ELF-1 (cell line): ENCODE measurements at regions not wholly inside any gene's neighbourhood (a gene's known extent, or its start where the extent isn't known, plus 50 kb on each side); places are given as distances from the start of the nearest gene placed in this dataset.

Experiments
- DNase-seq: peaks from one replicate; pipeline ENCODE4 v3.0.0-alpha.2; 2016; ENCODE audit warnings: low read depth, low spot score

GRCh38 chrX:45404206-45404605 lies 203.5 kb upstream of the DIPK2B start:
- DNase-seq: no peak

- DNase-seq: no peak
These were observed 201.2 kb upstream of the DIPK2B start for GRCh38 chrX:45401923-45402322.

DNA sequence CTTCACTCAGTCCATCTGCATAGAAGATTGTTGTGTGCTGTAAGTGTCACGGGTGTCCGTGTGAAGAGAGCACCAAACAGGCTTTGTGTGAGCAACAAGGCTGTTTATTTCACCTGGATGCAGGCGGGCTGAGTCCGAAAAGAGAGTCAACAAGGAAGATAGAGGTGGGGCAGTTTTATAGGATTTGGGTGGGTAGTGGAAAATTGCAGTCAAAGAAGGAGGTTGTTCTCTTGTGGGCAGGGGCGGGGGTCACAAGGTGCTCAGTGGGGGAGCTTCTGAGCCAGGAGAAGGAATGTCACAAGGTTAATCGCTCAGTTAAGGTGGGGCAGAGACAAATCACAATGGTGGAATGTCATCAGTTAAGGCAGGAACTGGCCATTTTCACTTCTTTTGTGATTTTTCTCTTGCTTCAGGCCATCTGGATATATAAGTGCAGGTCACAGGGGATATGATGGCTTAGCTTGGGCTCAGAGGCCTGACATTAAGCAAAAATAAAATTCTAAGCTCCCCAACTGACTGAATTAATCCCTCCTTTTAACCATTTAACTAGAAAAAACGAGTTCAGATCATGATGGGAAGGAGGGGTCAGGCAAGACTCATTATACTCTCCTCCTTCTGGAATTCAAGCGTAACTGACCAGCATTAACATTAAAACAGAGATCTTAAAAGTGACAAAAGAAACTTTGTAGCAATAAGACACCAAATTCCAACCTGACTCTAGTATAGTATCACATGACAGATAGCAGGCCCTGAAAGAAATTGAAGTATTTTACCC lies 200.5 kb upstream of the DIPK2B start:
- DNase-seq: peak; percentile 70

GRCh38 chrX:45400027-45400779 lies 199.5 kb upstream of the DIPK2B start:
- DNase-seq: peak; percentile 8

GRCh38 chrX:45385757-45386156 lies 185.1 kb upstream of the DIPK2B start:
- no peak for DNase-seq

- no peak for DNase-seq
These were observed 181.2 kb upstream of the DIPK2B start for GRCh38 chrX:45381841-45382240.

GRCh38 chrX:45381366-45381765 lies 180.7 kb upstream of the DIPK2B start:
- no peak for DNase-seq

DNA sequence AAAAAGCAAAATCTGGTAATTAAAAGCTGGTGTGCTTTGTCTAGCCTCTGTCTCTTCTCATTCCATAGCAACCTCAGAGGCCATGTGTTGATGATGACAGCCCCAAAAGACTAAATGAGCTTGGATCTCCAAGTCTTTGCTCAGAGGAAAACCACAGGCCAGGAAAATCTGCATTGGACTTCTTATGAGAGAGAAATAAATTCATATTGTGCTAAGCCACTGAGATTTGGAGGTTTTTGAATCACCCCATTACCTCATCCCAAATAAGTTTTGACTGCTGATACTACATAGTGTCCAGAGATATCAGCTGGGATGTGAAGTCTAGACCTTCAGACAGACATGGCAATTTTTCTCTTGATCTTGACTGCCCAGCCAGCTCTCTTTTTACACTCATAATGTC lies 178.6 kb upstream of the DIPK2B start:
- DNase-seq: no peak

DNA sequence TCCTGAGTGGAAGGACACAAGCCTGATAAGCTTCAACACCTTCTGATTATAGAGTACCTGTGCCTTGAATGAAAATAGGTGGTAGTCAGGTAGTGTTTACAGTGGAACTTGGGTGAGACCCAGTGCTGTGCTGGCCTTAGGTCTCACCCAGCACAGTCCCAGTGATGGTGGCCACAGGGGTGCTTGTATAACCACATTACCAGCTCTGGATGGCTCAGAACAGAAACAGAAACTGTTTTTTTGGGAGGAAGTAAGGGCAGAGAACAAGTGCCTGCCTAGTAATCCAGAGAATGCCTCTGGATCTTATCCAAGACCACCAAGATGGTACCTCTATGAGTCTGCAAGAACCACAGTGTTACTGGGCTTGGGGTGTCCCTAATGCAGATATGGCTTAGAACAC lies 171.5 kb upstream of the DIPK2B start:
- no peak for DNase-seq

DNA sequence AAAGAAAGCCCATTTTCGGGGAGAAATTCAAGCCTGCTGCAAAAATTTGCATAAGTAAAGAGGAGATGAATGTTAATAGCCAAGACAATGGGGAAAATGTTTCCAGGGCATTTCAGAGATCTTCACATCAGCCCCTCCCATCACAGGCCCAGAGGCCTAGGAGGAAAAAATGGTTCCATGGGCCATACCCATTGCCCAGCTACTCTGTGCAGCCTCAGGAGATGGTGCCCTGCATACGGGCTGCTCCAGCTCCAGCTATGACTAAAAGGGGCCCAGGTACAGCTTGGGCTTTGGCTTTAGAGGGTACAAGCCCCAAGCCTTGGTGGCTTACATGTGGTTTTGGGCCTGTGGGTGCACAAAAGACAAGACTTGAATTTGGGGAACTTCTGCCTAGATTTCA lies 168.0 kb upstream of the DIPK2B start:
- no peak for DNase-seq

GRCh38 chrX:45363596-45363995 lies 162.9 kb upstream of the DIPK2B start:
- no peak for DNase-seq

- DNase-seq: no peak
These were observed 159.9 kb upstream of the DIPK2B start for GRCh38 chrX:45360571-45360970.

- DNase-seq: no peak
These were observed 157.7 kb upstream of the DIPK2B start for GRCh38 chrX:45358392-45358791.

DNA sequence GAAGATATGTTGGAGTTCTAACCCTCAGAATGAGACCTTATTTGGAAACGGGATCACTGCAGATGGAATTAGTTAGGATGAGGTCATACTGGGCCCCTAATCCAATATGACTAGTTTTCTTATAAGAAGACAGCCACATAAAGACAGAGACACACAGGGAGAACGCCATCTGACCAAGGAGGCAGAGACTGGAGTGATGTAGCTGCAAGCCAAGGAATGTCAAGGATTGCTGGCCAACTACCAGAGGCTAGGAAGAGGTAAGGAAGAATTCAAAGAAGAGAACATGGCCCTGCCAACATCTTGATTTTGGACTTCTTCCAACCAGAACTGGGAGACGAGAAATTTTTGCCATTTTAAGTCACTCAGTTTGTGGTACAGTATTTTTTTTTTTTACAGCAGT lies 152.8 kb upstream of the DIPK2B start:
- DNase-seq: no peak

GRCh38 chrX:45352611-45353010 lies 151.9 kb upstream of the DIPK2B start:
- DNase-seq: no peak

DNA sequence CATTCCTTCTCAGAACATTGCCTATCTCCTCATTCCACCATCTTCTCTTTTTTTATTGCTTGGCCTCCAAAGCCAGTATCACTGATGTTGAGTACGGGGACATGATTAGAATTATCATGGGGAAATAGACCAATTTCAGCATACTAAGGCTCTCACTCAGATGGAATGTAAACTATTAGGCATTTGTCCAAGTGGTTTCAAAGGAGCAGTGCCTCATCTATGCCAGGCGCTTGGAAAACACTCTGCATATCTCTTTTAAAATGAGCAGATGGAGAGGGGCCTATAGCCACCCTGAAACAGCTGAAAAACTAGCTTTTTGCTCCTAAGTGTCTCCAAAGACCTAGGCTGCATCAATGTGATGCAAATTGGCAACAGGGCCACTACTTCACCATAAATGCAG lies 150.8 kb upstream of the DIPK2B start:
- DNase-seq: no peak

DNA sequence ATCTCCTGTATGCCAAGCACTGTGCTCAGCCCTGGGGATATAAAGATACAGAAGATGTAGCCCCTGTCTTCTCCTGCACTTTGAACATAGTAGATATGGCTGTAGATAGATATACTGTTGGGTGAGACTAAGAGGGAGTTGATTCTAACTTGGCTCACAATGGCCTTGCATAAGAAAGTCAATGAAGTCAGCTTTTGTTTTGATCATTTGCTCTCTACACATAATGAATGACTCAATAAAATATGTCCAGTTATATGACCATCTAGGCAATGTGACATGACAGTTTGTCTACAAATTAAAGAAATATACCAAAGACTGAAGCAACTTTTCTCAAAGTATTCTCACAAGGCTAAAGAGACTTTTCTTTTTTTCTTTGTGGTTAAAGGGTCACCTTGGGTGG lies 147.6 kb upstream of the DIPK2B start:
- no peak for DNase-seq

DNA sequence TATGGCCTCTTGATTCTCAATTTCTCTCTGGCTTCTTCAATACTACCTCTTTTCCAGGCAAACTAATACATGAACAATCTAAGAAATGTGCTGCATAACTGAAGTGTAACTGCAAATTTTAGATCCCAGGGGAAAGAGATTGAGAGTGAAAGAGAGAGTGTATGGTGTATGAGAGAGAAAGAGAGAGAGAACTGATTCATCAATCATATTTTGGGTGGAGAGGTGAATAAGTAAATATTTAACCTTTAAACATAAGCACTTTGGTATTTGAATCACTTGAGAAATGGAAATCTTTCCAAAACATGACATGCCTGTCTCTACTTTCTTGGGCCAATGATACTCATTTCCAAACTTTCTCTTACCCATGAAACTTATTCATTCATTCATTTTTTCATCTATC lies 147.2 kb upstream of the DIPK2B start:
- DNase-seq: no peak

- no peak for DNase-seq
These were observed 143.9 kb upstream of the DIPK2B start for GRCh38 chrX:45344594-45344993.

GRCh38 chrX:45329217-45329616 lies 128.5 kb upstream of the DIPK2B start:
- no peak for DNase-seq

DNA sequence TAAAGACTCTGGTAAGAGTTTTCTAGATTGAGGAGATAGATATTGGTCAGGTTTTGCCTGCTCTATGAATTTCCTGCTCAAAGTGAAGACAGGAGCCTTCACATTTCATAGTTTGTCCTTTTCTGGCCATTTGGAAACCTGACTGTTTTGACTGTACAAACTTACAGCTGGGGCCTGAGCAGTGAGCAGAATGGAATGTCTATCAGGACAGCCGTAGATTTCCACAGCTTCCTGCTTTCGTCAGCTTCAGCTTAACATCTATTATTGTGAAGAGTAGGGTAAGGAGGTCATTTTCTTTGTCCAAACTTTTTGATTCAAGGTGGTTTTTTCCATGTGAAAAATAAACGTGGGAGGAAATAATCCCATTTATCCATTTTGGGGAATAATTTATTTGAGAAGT lies 124.3 kb upstream of the DIPK2B start:
- DNase-seq: no peak

DNA sequence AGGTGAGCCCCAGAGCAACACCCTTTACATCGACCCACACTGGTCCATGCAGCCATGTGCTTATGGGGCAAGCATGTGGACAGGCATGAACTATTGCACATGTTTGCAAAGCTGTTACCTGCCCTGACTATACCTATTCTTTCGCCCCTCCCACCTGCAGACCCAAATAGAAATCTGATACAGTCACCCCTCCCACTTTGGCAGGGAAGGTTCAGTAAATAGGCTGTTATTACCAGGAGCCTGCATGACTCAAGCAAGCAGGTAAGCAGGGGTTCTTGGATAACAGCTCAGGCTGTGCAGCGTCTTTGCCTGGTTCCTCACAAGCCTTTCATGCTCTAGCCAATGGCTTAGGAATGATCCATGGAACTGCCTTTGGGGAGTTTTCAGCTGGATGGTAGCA lies 122.7 kb upstream of the DIPK2B start:
- no peak for DNase-seq

DNA sequence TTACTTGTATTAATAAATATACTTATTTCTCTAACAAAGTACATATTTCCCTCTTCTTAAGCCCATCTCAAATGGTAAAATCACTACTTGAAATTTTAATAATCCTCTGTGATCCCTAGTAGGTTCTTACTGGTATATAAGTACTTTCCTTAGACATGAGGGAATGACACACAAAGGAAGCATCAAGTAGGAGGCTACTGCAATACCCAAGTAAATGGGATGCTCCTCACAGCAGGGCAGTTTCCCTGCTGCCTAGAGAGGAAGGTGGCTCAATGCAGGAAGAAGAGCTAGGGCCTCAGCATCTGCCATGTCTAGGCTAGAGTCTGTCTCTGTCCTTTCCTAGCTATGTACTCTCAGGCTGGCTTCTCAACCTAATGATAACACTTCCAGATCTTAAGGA lies 122.1 kb upstream of the DIPK2B start:
- DNase-seq: peak; percentile 4
